AG09309 (cell line): ENCODE measurements at regions not wholly inside any gene's neighbourhood (a gene's known extent, or its start where the extent isn't known, plus 50 kb on each side); places are given as distances from the start of the nearest gene placed in this dataset.

Experiments
- DNase-seq: peaks from one replicate; pipeline ENCODE4 v3.0.0-alpha.2; 2010; ENCODE audit warnings: low read depth
- H3K4me3 ChIP-seq: 2 replicates; pipeline ENCODE4 v1.5.1; 2011; ENCODE audit warnings: mild to moderate bottlenecking, low read depth, low read length, moderate library complexity; ENCODE audit not compliant: control insufficient read depth
- CTCF ChIP-seq: IDR thresholded peaks from 2 replicates; pipeline ENCODE4 v1.5.1; 2011; ENCODE audit warnings: mild to moderate bottlenecking, low read depth, low read length, inconsistent platforms; ENCODE audit not compliant: insufficient read depth, control insufficient read depth; ENCODE audit errors: missing control alignments

- no peak overlapping the region for H3K4me3 ChIP-seq
- DNase-seq, result no peak
- no peak for TF ChIP-seq CTCF
Observed at GRCh38 chr13:94896238-94896637, 183.9 kb upstream of the SOX21 start.

GRCh38 chr13:94886191-94886590, 173.8 kb upstream of the SOX21 start:
- no peak overlapping the region for H3K4me3 ChIP-seq
- TF ChIP-seq CTCF, result no peak
- peak; percentile 63 for DNase-seq

- DNase-seq, result no peak
- H3K4me3 ChIP-seq, result no peak overlapping the region
- no peak for TF ChIP-seq CTCF
Observed at GRCh38 chr13:94880463-94880862, 168.1 kb upstream of the SOX21 start.

GRCh38 chr13:94878602-94879165, 166.3 kb upstream of the SOX21 start:
- TF ChIP-seq CTCF, result no peak
- no peak overlapping the region for H3K4me3 ChIP-seq
- no peak for DNase-seq

GRCh38 chr13:94864474-94864873, 152.1 kb upstream of the SOX21 start:
- H3K4me3 ChIP-seq, result no peak overlapping the region
- TF ChIP-seq CTCF, result no peak
- DNase-seq, result no peak

GRCh38 chr13:94860981-94861407, 148.6 kb upstream of the SOX21 start:
- DNase-seq, result no peak

More at GRCh38 chr13:94860981-94861407, 148.6 kb upstream of the SOX21 start:
- TF ChIP-seq CTCF, result no peak
- peak overlapping the region; percentile 27 for H3K4me3 ChIP-seq
